DOHH2 (cell line): ENCODE measurements at regions not wholly inside any gene's neighbourhood (a gene's known extent, or its start where the extent isn't known, plus 50 kb on each side); places are given as distances from the start of the nearest gene placed in this dataset.

Source experiments
- H3F3A ChIP-seq: fragments of 200-600 bp; sonication (generic), shearing (Covaris generic); 2 replicates; pipeline ENCODE4 v1.6.0; 2016; ENCODE audit warnings: antibody characterized with exemption, mild to moderate bottlenecking; ENCODE audit not compliant: control insufficient read depth, insufficient read depth
- H3K27ac ChIP-seq: fragments of 200-600 bp; sonication (generic); 2 replicates; pipeline ENCODE4 v1.5.1; 2014; ENCODE audit warnings: low read depth, mild to moderate bottlenecking, low read length, moderate library complexity
- H3K27me3 ChIP-seq: fragments of 200-600 bp; sonication (generic); 2 replicates; pipeline ENCODE4 v1.6.1; 2014; ENCODE audit warnings: mild to moderate bottlenecking, low read length, mixed read lengths; ENCODE audit not compliant: control insufficient read depth
- H3K36me3 ChIP-seq: fragments of 200-600 bp; sonication (generic); 2 replicates; pipeline ENCODE4 v1.6.1; 2014; ENCODE audit warnings: mild to moderate bottlenecking, low read length, moderate library complexity, mixed read lengths; ENCODE audit not compliant: control insufficient read depth
- H3K4me1 ChIP-seq: fragments of 200-600 bp; sonication (generic); 2 replicates; pipeline ENCODE4 v1.6.1; 2014; ENCODE audit warnings: mild to moderate bottlenecking, low read length, mixed read lengths; ENCODE audit not compliant: control insufficient read depth
- H3K4me2 ChIP-seq: fragments of 200-600 bp; sonication (generic); 2 replicates; pipeline ENCODE4 v1.6.0; 2014; ENCODE audit warnings: mild to moderate bottlenecking, low read length, moderate library complexity
- H3K4me3 ChIP-seq: fragments of 200-600 bp; sonication (generic); 2 replicates; pipeline ENCODE4 v1.5.1; 2014; ENCODE audit warnings: mild to moderate bottlenecking, low read length, mixed read lengths
- H3K79me2 ChIP-seq: fragments of 200-600 bp; sonication (generic); 2 replicates; pipeline ENCODE4 v1.6.1; 2014; ENCODE audit warnings: mild to moderate bottlenecking, low read length, mixed read lengths; ENCODE audit not compliant: control insufficient read depth
- H3K9me2 ChIP-seq: fragments of 200-600 bp; sonication (generic); replicated peaks from 2 replicates; pipeline ENCODE4 v1.6.1; 2014; ENCODE audit warnings: mild to moderate bottlenecking, low read length, mixed read lengths; ENCODE audit not compliant: control insufficient read depth
- H3K9me3 ChIP-seq: fragments of 200-600 bp; sonication (generic); 2 replicates; pipeline ENCODE4 v1.6.1; 2014; ENCODE audit warnings: antibody characterized with exemption, low read length, mixed read lengths; ENCODE audit not compliant: control insufficient read depth, insufficient read depth
- H4K20me1 ChIP-seq: fragments of 200-600 bp; sonication (generic); 2 replicates; pipeline ENCODE4 v1.6.0; 2014; ENCODE audit warnings: low read depth, mild to moderate bottlenecking, antibody characterized with exemption, low read length, moderate library complexity; ENCODE audit not compliant: control insufficient read depth, insufficient read depth
- EZH2phosphoT487 ChIP-seq: fragments of 200-600 bp; sonication (generic); IDR thresholded peaks from 2 replicates; pipeline ENCODE4 v1.6.1; 2017; ENCODE audit warnings: borderline replicate concordance, mild to moderate bottlenecking, antibody characterized with exemption, low read length, moderate library complexity, mixed read lengths
- TF ChIP-seq, protein P1 (sequence below): fragments of 200-600 bp; sonication (generic); IDR thresholded peaks from one replicate; pipeline ENCODE4 v1.5.1; 2014; ENCODE audit warnings: antibody characterized with exemption, mild to moderate bottlenecking, low read depth, low read length; ENCODE audit not compliant: poor library complexity, severe bottlenecking

DNA sequence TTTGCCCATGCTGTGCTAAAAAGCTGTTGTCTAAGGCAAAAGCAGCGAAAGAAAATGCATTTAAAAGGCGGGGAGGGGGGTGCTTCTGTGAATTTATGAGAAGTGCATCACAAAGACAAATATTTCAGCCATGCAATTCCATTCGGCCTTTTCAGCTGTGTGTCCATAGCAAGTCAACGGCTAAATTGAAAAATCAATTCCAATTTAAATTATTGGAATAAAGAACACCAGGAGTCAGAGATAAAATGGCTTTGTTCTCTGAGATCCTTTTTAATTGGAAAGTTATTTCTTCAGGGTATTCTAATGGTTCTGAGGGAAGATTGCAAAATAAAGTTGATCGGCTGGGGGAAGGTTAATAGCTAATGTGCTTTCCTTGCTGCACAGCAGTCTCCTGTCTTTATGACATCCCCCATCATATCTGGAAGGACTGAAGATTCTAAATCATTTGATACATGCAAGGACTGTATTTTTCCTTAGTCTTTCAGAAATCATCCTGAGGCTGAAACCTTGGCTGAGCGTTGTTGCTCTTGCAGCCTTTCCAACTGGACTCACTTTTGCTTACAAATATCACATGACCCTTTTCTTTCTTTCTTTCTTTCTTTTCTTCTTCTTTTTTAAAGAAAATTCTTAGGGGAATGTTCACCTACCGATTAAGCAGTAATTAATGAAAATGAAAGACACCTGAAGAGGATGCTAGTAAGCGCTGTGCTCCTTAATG lies 647.1 kb downstream of the DACH1 start:
- TF ChIP-seq EZH2phosphoT487: no peak
- TF ChIP-seq, protein P1, sequence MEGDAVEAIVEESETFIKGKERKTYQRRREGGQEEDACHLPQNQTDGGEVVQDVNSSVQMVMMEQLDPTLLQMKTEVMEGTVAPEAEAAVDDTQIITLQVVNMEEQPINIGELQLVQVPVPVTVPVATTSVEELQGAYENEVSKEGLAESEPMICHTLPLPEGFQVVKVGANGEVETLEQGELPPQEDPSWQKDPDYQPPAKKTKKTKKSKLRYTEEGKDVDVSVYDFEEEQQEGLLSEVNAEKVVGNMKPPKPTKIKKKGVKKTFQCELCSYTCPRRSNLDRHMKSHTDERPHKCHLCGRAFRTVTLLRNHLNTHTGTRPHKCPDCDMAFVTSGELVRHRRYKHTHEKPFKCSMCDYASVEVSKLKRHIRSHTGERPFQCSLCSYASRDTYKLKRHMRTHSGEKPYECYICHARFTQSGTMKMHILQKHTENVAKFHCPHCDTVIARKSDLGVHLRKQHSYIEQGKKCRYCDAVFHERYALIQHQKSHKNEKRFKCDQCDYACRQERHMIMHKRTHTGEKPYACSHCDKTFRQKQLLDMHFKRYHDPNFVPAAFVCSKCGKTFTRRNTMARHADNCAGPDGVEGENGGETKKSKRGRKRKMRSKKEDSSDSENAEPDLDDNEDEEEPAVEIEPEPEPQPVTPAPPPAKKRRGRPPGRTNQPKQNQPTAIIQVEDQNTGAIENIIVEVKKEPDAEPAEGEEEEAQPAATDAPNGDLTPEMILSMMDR: no peak
- Histone ChIP-seq H3F3A (no peaks in the 10 kb centered on the region), H3K27ac (no peak overlapping the region), H3K79me2 (no peaks in the 10 kb centered on the region), H4K20me1 (no peaks in the 10 kb centered on the region), H3K4me1 (no peaks in the 10 kb centered on the region), H3K4me2 (no peak overlapping the region), H3K4me3 (no peak overlapping the region), H3K9me3 (no peaks in the 10 kb centered on the region), H3K36me3 (no peaks in the 10 kb centered on the region), H3K27me3 (no peaks in the 10 kb centered on the region), H3K9me2 (no peaks in the 10 kb centered on the region)

DNA sequence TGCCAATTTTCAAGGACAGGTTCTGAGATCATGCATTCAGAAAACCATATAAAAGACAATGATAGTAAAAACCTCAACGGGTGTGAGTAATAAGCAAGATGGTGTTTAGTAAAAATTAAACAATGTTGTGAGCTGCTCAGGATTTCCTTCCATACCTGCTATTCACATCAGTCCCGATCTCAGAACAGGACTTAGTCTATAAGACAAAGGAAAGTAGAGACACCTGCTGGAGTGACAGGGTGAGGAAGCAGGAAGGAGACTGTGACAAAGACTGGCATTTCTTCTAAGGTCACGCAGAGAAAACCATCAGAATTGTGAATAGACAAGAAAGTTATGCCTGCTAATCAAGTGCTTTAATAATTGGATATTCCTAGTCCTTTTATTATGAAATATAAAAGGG lies 648.0 kb downstream of the DACH1 start:
- Histone ChIP-seq H3K4me1 (no peaks in the 10 kb centered on the region), H3K27ac (no peak overlapping the region), H3K4me3 (no peak overlapping the region), H3K27me3 (no peaks in the 10 kb centered on the region), H3K9me2 (no peaks in the 10 kb centered on the region), H4K20me1 (no peaks in the 10 kb centered on the region), H3K9me3 (no peaks in the 10 kb centered on the region), H3K79me2 (no peaks in the 10 kb centered on the region), H3K4me2 (no peak overlapping the region), H3K36me3 (no peaks in the 10 kb centered on the region), H3F3A (no peaks in the 10 kb centered on the region)
- no peak for TF ChIP-seq EZH2phosphoT487
- TF ChIP-seq, protein P1: no peak

DNA sequence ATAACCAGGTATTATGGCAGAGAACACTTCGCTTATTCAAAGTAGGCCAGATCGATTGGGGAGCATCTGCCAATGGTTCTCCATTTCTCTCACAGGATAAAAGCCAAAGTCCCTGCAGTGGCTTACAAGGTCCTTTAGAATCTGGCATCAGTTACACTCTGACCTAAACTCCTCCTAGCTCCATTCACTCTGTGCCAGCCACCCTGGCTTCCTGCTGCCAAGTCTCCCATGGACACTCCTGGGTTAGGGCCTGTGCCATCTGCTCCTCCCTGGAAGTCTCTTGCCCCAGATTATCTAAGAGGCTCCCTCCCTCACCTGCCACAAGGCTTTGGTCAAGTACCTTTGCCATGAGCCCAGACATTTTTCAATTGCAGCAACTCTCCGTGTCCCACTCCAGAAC lies 649.2 kb downstream of the DACH1 start:
- TF ChIP-seq EZH2phosphoT487: no peak
- TF ChIP-seq, protein P1: no peak
- H3K4me2 ChIP-seq: no peak overlapping the region
- no peaks in the 10 kb centered on the region for H3F3A ChIP-seq
- H3K27ac ChIP-seq: no peak overlapping the region
- H4K20me1 ChIP-seq: no peaks in the 10 kb centered on the region
- no peaks in the 10 kb centered on the region for H3K79me2 ChIP-seq
- no peaks in the 10 kb centered on the region for H3K9me3 ChIP-seq
- no peaks in the 10 kb centered on the region for H3K36me3 ChIP-seq
- no peak overlapping the region for H3K4me3 ChIP-seq
- no peaks in the 10 kb centered on the region for H3K9me2 ChIP-seq
- H3K4me1 ChIP-seq: no peaks in the 10 kb centered on the region
- H3K27me3 ChIP-seq: no peaks in the 10 kb centered on the region
